ENCODE measurements at regions not wholly inside any gene's neighbourhood (a gene's known extent, or its start where the extent isn't known, plus 50 kb on each side); places are given as distances from the start of the nearest gene placed in this dataset.
"Not testable (repeated sequence)": the region's sequence is repeated elsewhere in the genome, so short reads cannot be mapped to it uniquely, and the experiment has no call there.

GRCh38 chr11:86861810-86862209, 61.5 kb downstream of the PRSS23 start:
- DNase-seq, result no peak
- no peak overlapping the region for H3K4me3 Mint-ChIP-seq
- H3K4me1 Mint-ChIP-seq, result no peaks in the 10 kb centered on the region
- ChIA-PET CTCF (no interaction called here), POLR2A (no interaction called here)
- H3K36me3 Mint-ChIP-seq (ENCODE audit: low read depth), result no peaks in the 10 kb centered on the region
- H3K27me3 Mint-ChIP-seq, result no peaks in the 10 kb centered on the region
- no peaks in the 10 kb centered on the region for H3K9me3 Mint-ChIP-seq
- no peak overlapping the region for H3K27ac Mint-ChIP-seq

GRCh38 chr11:86863476-86863875, 63.1 kb downstream of the PRSS23 start:
- DNase-seq, result no peak
- Mint-ChIP-seq H3K27me3 (no peaks in the 10 kb centered on the region), H3K36me3 (ENCODE audit: low read depth) (no peaks in the 10 kb centered on the region), H3K9me3 (no peaks in the 10 kb centered on the region), H3K27ac (no peak overlapping the region), H3K4me1 (no peaks in the 10 kb centered on the region), H3K4me3 (no peak overlapping the region)
- ChIA-PET POLR2A (no interaction called here), CTCF (no interaction called here)

- Mint-ChIP-seq H3K27ac (no peak overlapping the region), H3K27me3 (peaks cover 8% of the 10 kb centered on the region), H3K4me3 (no peak overlapping the region), H3K36me3 (ENCODE audit: low read depth) (no peaks in the 10 kb centered on the region), H3K9me3 (no peaks in the 10 kb centered on the region), H3K4me1 (no peaks in the 10 kb centered on the region)
- ChIA-PET CTCF (no interaction called here), POLR2A (no interaction called here)
- DNase-seq, result no peak
These were observed 65.1 kb downstream of the PRSS23 start for GRCh38 chr11:86865436-86865835.

GRCh38 chr11:86869531-86869930, 69.2 kb downstream of the PRSS23 start:
- ChIA-PET POLR2A (no interaction called here), CTCF (no interaction called here)
- no peak for DNase-seq
- Mint-ChIP-seq H3K4me3 (no peak overlapping the region), H3K27ac (no peak overlapping the region), H3K9me3 (no peaks in the 10 kb centered on the region), H3K36me3 (ENCODE audit: low read depth) (no peaks in the 10 kb centered on the region), H3K27me3 (peaks cover 11% of the 10 kb centered on the region), H3K4me1 (no peaks in the 10 kb centered on the region)

- DNase-seq, result peak; percentile 64
- H3K27me3 Mint-ChIP-seq, result peaks cover 11% of the 10 kb centered on the region
- no peak overlapping the region for H3K27ac Mint-ChIP-seq
- ChIA-PET CTCF (interaction anchor here (1.0 kb wide), 1 partner anchor 50 kb away, joined by 5 read pairs; no protein-coding TSS in a partner anchor), POLR2A (no interaction called here)
- no peaks in the 10 kb centered on the region for H3K9me3 Mint-ChIP-seq
- H3K36me3 Mint-ChIP-seq (ENCODE audit: low read depth), result no peaks in the 10 kb centered on the region
- H3K4me1 Mint-ChIP-seq, result no peaks in the 10 kb centered on the region
- no peak overlapping the region for H3K4me3 Mint-ChIP-seq
These were observed 69.7 kb downstream of the PRSS23 start for GRCh38 chr11:86869966-86870570.

- ChIA-PET CTCF (interaction anchor here (0.7 kb wide), 1 partner anchor 1870 kb away, joined by 3 read pairs; no protein-coding TSS in a partner anchor), POLR2A (no interaction called here)
- Mint-ChIP-seq H3K4me3 (no peak overlapping the region), H3K27ac (no peak overlapping the region), H3K9me3 (no peaks in the 10 kb centered on the region), H3K36me3 (ENCODE audit: low read depth) (no peaks in the 10 kb centered on the region), H3K4me1 (no peaks in the 10 kb centered on the region), H3K27me3 (peaks cover 15% of the 10 kb centered on the region)
- no peak for DNase-seq
These were observed 73.3 kb downstream of the PRSS23 start for GRCh38 chr11:86873573-86874083.

GRCh38 chr11:86874304-86875056, 74.1 kb downstream of the PRSS23 start:
- H3K4me1 Mint-ChIP-seq, result no peaks in the 10 kb centered on the region
- no peak overlapping the region for H3K27ac Mint-ChIP-seq
- H3K27me3 Mint-ChIP-seq, result peaks cover 9% of the 10 kb centered on the region
- H3K36me3 Mint-ChIP-seq (ENCODE audit: low read depth), result no peaks in the 10 kb centered on the region
- ChIA-PET CTCF (no interaction called here), POLR2A (no interaction called here)
- H3K9me3 Mint-ChIP-seq, result no peaks in the 10 kb centered on the region
- no peak for DNase-seq
- no peak overlapping the region for H3K4me3 Mint-ChIP-seq

GRCh38 chr11:86876716-86877234, 76.4 kb downstream of the PRSS23 start:
- ChIA-PET POLR2A (no interaction called here), CTCF (no interaction called here)
- H3K36me3 Mint-ChIP-seq (ENCODE audit: low read depth), result no peaks in the 10 kb centered on the region
- H3K27me3 Mint-ChIP-seq, result peaks cover 8% of the 10 kb centered on the region
- no peak overlapping the region for H3K4me3 Mint-ChIP-seq
- DNase-seq, result no peak
- H3K9me3 Mint-ChIP-seq, result no peaks in the 10 kb centered on the region
- no peak overlapping the region for H3K27ac Mint-ChIP-seq
- H3K4me1 Mint-ChIP-seq, result no peaks in the 10 kb centered on the region

- ChIA-PET CTCF (no interaction called here), POLR2A (no interaction called here)
- Mint-ChIP-seq H3K4me3 (no peak overlapping the region), H3K36me3 (ENCODE audit: low read depth) (no peaks in the 10 kb centered on the region), H3K27me3 (peaks cover 16% of the 10 kb centered on the region), H3K4me1 (no peaks in the 10 kb centered on the region), H3K9me3 (no peaks in the 10 kb centered on the region), H3K27ac (no peak overlapping the region)
- DNase-seq, result no peak
These were observed 77.2 kb downstream of the PRSS23 start for GRCh38 chr11:86877503-86877902.

- H3K36me3 Mint-ChIP-seq (ENCODE audit: low read depth); H3K9me3 Mint-ChIP-seq; H3K27ac Mint-ChIP-seq; H3K4me1 Mint-ChIP-seq; CTCF ChIA-PET; H3K4me3 Mint-ChIP-seq; DNase-seq; POLR2A ChIA-PET: not testable (repeated sequence)
- H3K27me3 Mint-ChIP-seq, result peaks cover 18% of the 10 kb centered on the region
These were observed 76.0 kb downstream of the FZD4 start for GRCh38 chr11:86879241-86879640.

- Mint-ChIP-seq H3K9me3 (no peaks in the 10 kb centered on the region), H3K4me3 (no peak overlapping the region), H3K27me3 (peaks cover 23% of the 10 kb centered on the region), H3K4me1 (no peaks in the 10 kb centered on the region), H3K27ac (no peak overlapping the region), H3K36me3 (ENCODE audit: low read depth) (no peaks in the 10 kb centered on the region)
- POLR2A ChIA-PET, result no interaction called here
- CTCF ChIA-PET, result no interaction called here
- DNase-seq, result no peak
These were observed 69.9 kb downstream of the FZD4 start for GRCh38 chr11:86885311-86885710.

- no peaks in the 10 kb centered on the region for H3K36me3 Mint-ChIP-seq (ENCODE audit: low read depth)
- no peaks in the 10 kb centered on the region for H3K4me1 Mint-ChIP-seq
- no peak for DNase-seq
- H3K4me3 Mint-ChIP-seq, result no peak overlapping the region
- CTCF ChIA-PET, result no interaction called here
- POLR2A ChIA-PET, result no interaction called here
- no peak overlapping the region for H3K27ac Mint-ChIP-seq
- no peaks in the 10 kb centered on the region for H3K9me3 Mint-ChIP-seq
- H3K27me3 Mint-ChIP-seq, result peaks cover 23% of the 10 kb centered on the region
These were observed 66.8 kb downstream of the FZD4 start for GRCh38 chr11:86888164-86889000.

GRCh38 chr11:86889001-86889341, 66.2 kb downstream of the FZD4 start:
- Mint-ChIP-seq H3K9me3 (no peaks in the 10 kb centered on the region), H3K4me3 (no peak overlapping the region), H3K36me3 (ENCODE audit: low read depth) (no peaks in the 10 kb centered on the region), H3K27me3 (peaks cover 20% of the 10 kb centered on the region), H3K27ac (no peak overlapping the region), H3K4me1 (no peaks in the 10 kb centered on the region)
- ChIA-PET CTCF (no interaction called here), POLR2A (no interaction called here)
- no peak for DNase-seq

All from activated CD4-positive, alpha-beta T cell treated with anti-CD3 and anti-CD28 coated beads, Interleukin-2, amount 10 ng/mL, durations not matched to agents 7 days and 5 days (primary cell).